Type B pancreatic cell (in vitro differentiated cells): ENCODE measurements at regions not wholly inside any gene's neighbourhood (a gene's known extent, or its start where the extent isn't known, plus 50 kb on each side); places are given as distances from the start of the nearest gene placed in this dataset.

Experiments used
- DNase-seq: peaks from one replicate; pipeline ENCODE4 v3.0.0; 2021; ENCODE audit warnings: mixed read lengths; ENCODE audit not compliant: unreplicated experiment; ENCODE audit errors: extremely low spot score
- H3K27ac Mint-ChIP-seq: 2 replicates; pipeline ENCODE4 v1.8.0; 2021; ENCODE audit warnings: mild to moderate bottlenecking, mixed read lengths
- H3K27me3 Mint-ChIP-seq: 2 replicates; pipeline ENCODE4 v1.8.0; 2021; ENCODE audit warnings: mixed read lengths
- H3K36me3 Mint-ChIP-seq: 2 replicates; pipeline ENCODE4 v1.8.0; 2021; ENCODE audit warnings: mixed read lengths
- H3K4me1 Mint-ChIP-seq: one replicate; pipeline ENCODE4 v1.8.0; 2021; ENCODE audit warnings: mixed read lengths; ENCODE audit not compliant: unreplicated experiment
- H3K4me3 Mint-ChIP-seq: 2 replicates; pipeline ENCODE4 v1.8.0; 2021; ENCODE audit warnings: mild to moderate bottlenecking, mixed read lengths
- H3K9me3 Mint-ChIP-seq: 2 replicates; pipeline ENCODE4 v1.8.0; 2021; ENCODE audit warnings: mixed read lengths
- TF ChIP-seq, protein P1 (sequence below): fragments of 200-600 bp; sonication (generic); conservative IDR thresholded peaks from 2 replicates; pipeline ENCODE4 v1.5.0; 2021; ENCODE audit warnings: antibody characterized with exemption, mild to moderate bottlenecking

- H3K36me3 Mint-ChIP-seq = no peaks in the 10 kb centered on the region
- H3K27ac Mint-ChIP-seq = no peak overlapping the region
- H3K27me3 Mint-ChIP-seq = no peaks in the 10 kb centered on the region
- DNase-seq = no peak
- peaks cover 6% of the 10 kb centered on the region for H3K9me3 Mint-ChIP-seq
- no peak overlapping the region for H3K4me3 Mint-ChIP-seq
- no peaks in the 10 kb centered on the region for H3K4me1 Mint-ChIP-seq
- TF ChIP-seq, protein P1, sequence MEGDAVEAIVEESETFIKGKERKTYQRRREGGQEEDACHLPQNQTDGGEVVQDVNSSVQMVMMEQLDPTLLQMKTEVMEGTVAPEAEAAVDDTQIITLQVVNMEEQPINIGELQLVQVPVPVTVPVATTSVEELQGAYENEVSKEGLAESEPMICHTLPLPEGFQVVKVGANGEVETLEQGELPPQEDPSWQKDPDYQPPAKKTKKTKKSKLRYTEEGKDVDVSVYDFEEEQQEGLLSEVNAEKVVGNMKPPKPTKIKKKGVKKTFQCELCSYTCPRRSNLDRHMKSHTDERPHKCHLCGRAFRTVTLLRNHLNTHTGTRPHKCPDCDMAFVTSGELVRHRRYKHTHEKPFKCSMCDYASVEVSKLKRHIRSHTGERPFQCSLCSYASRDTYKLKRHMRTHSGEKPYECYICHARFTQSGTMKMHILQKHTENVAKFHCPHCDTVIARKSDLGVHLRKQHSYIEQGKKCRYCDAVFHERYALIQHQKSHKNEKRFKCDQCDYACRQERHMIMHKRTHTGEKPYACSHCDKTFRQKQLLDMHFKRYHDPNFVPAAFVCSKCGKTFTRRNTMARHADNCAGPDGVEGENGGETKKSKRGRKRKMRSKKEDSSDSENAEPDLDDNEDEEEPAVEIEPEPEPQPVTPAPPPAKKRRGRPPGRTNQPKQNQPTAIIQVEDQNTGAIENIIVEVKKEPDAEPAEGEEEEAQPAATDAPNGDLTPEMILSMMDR = no peak
These were observed 296.4 kb downstream of the ADAMTS20 start for GRCh38 chr12:43255522-43256111.

- no peak overlapping the region for H3K4me3 Mint-ChIP-seq
These were observed 299.4 kb downstream of the ADAMTS20 start for GRCh38 chr12:43252585-43252984.

DNA sequence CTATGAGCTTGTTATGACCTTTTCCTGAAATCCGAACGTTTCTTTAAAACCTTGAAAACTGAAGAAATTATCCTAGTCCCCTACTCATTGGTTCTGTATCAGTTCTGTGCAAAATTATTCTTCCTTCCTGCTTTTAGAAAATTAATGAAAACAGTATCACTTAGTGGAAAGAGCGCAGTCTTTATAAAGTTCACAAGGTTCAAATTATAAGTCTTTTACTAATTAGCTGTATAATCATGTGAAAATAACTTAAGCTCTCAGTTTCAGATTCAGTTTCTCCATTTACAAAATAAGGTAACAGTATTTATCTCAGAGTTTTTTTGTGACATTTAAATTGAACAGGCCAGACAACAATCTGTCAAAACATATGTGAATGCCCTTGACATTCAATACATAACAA, 306.1 kb downstream of the ADAMTS20 start:
- Mint-ChIP-seq H3K27ac (no peak overlapping the region), H3K9me3 (peaks cover 6% of the 10 kb centered on the region), H3K4me1 (no peaks in the 10 kb centered on the region)

More at GRCh38 chr12:43252585-43252984, 299.4 kb downstream of the ADAMTS20 start:
- Mint-ChIP-seq H3K36me3 (no peaks in the 10 kb centered on the region), H3K4me1 (no peaks in the 10 kb centered on the region), H3K27me3 (no peaks in the 10 kb centered on the region), H3K27ac (no peak overlapping the region), H3K9me3 (no peaks in the 10 kb centered on the region)
- TF ChIP-seq, protein P1 = no peak
- DNase-seq = no peak

DNA sequence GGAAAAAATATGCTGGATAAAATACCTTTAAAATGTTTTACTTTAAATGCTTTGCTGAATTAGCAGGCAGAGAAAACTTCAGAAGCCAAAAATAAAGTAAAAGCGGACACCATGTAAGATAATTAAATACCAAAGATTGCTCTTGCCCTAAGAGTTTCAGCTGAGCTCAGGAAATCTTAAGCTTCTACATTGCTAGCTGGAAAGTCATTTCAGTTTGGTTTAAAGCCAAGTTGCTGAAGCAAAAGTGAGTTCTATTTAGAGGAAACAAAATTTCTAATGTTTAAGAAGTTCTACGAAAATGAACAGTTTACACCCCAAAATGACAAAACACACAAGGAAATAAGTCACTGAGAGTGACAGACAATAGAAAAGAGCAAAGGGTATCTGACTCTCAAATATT, 310.0 kb downstream of the ADAMTS20 start:
- Mint-ChIP-seq H3K36me3 (no peaks in the 10 kb centered on the region), H3K27ac (no peak overlapping the region), H3K9me3 (peaks cover 11% of the 10 kb centered on the region), H3K4me1 (no peaks in the 10 kb centered on the region), H3K4me3 (no peak overlapping the region), H3K27me3 (no peaks in the 10 kb centered on the region)
- TF ChIP-seq, protein P1 = no peak
- no peak for DNase-seq

More for the DNA sequence above, 306.1 kb downstream of the ADAMTS20 start:
- H3K27me3 Mint-ChIP-seq = no peaks in the 10 kb centered on the region
- H3K4me3 Mint-ChIP-seq = no peak overlapping the region
- DNase-seq = no peak
- TF ChIP-seq, protein P1 = no peak
- no peaks in the 10 kb centered on the region for H3K36me3 Mint-ChIP-seq

GRCh38 chr12:43238281-43238680, 313.7 kb downstream of the ADAMTS20 start:
- TF ChIP-seq, protein P1 = no peak
- Mint-ChIP-seq H3K4me1 (no peaks in the 10 kb centered on the region), H3K27ac (no peak overlapping the region), H3K36me3 (no peaks in the 10 kb centered on the region), H3K27me3 (no peaks in the 10 kb centered on the region), H3K9me3 (peaks cover 7% of the 10 kb centered on the region), H3K4me3 (no peak overlapping the region)
- DNase-seq = no peak
